ENCODE measurements at regions not wholly inside any gene's neighbourhood (a gene's known extent, or its start where the extent isn't known, plus 50 kb on each side); places are given as distances from the start of the nearest gene placed in this dataset.
"Not testable (repeated sequence)": the region's sequence is repeated elsewhere in the genome, so short reads cannot be mapped to it uniquely, and the experiment has no call there.

DNA sequence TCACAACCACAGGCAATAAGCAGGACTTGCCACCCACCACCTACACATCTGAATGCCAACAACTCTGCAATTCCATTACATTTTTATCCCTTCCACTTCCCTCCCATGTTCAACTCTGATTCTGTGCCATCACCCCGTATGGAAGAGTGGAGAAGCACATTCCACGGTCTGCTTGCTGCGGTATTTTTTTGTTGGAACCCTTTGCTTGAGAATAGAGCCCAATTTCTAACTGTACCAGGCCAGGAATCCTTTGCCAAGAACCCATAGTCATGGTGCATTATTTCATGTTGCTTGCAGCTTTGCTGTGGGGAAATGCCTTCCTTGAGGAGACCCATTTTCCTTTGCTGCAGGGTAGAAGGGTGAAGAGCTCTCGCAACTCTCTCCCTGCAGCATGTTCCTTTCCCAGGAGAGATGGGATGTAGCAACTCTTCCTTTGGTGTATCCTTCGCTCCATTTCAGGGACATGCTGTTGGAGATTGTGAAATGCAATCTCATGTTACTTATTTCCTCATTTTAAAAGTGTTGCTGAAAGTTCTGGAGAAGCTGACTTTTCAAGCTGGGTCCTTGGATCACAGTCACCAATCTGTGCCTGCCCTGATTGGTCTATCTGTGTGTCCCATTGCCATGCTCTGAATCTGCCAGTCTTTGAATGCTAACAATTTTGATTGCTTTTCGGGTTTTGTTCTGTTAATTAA lies 69.8 kb upstream of the STARD13 start:
- no peak for DNase-seq (ENCODE audit: low spot score)
- Histone ChIP-seq H3K4me3 (no peak overlapping the region), H3K27ac (peak overlapping the region; percentile 44 to 66)
- TF ChIP-seq, protein P1, sequence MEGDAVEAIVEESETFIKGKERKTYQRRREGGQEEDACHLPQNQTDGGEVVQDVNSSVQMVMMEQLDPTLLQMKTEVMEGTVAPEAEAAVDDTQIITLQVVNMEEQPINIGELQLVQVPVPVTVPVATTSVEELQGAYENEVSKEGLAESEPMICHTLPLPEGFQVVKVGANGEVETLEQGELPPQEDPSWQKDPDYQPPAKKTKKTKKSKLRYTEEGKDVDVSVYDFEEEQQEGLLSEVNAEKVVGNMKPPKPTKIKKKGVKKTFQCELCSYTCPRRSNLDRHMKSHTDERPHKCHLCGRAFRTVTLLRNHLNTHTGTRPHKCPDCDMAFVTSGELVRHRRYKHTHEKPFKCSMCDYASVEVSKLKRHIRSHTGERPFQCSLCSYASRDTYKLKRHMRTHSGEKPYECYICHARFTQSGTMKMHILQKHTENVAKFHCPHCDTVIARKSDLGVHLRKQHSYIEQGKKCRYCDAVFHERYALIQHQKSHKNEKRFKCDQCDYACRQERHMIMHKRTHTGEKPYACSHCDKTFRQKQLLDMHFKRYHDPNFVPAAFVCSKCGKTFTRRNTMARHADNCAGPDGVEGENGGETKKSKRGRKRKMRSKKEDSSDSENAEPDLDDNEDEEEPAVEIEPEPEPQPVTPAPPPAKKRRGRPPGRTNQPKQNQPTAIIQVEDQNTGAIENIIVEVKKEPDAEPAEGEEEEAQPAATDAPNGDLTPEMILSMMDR (IDR thresholded peaks at IDR 0.05): no peak

DNA sequence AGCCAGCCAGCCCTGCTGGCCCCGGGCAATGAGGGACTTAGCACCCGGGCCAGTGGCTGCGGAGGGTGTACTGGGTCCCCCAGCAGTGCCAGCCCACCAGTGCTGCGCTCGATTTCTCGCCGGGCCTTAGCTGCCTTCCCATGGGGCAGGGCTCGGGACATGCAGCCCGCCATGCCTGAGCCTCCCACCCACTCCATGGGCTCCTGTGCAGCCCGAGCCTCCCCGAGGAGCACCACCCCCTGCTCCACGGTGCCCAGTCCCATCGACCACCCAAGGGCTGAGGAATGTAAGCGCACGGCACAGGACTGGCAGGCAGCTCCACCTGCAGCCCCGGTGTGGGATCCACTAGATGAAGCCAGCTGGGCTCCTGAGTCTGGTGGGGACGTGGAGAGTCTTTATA lies 72.5 kb upstream of the STARD13 start:
- not testable (repeated sequence) for H3K27ac ChIP-seq; DNase-seq (ENCODE audit: low spot score); H3K4me3 ChIP-seq

DNA sequence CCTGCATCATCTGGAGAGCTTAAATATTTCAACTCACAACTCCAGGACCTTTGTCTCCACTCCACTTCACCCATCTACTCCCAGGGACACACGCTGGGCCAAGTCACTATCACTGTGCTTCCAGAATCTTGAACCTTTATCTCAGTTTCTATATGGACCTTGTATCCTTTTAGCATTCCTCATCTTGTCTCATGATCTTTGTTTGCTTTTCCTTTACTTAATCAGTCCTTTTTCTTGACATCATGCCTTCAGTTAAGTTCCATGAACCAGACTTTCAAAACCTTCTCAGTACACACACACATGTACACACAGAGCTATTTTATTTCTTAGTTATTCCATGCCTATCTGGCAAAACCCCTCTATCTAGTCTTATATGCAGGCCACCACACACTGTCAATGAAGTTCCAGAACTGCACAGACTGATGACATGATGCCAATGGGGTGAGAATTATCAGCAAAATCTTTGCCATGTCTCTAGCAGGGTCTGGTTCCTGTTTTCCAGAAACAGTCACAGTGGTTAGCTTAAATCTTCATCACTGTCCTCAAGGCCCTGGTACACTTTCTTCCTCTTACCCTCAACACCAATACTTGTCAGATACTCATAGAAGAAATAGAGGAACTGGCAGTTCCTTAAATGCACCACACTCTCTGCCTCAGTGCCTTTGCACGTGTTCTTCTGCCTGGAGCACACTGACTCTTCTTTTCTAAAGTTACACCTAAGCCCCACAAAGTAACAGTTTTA lies 77.6 kb upstream of the STARD13 start:
- no peak for DNase-seq (ENCODE audit: low spot score)
- Histone ChIP-seq H3K27ac (peak overlapping the region in 1 of 2 donors; percentile 5), H3K4me3 (no peak overlapping the region)
- TF ChIP-seq, protein P1 (IDR thresholded peaks at IDR 0.05): no peak

DNA sequence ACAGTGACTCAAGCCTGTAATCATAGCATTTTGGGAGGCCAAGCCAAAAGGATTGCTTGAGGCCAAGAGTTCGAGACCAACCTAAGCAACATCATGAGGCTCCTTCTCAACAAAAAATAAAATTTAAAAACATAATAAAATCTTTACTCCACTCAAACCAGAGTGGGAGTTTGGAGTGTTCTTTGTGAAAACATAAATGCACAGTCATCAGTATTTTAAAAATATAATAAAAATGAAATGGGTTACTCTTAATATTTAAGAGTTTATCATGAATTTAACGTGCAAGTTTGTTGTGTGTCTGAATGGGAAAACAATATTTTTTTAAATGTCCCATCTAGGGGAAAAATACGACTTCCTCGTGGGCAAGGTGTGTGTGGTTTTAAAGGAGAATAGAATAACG lies 78.6 kb upstream of the STARD13 start:
- no peak overlapping the region for H3K4me3 ChIP-seq
- no peak overlapping the region for H3K27ac ChIP-seq
- TF ChIP-seq, protein P1 (IDR thresholded peaks at IDR 0.05): no peak
- DNase-seq (ENCODE audit: low spot score): no peak

DNA sequence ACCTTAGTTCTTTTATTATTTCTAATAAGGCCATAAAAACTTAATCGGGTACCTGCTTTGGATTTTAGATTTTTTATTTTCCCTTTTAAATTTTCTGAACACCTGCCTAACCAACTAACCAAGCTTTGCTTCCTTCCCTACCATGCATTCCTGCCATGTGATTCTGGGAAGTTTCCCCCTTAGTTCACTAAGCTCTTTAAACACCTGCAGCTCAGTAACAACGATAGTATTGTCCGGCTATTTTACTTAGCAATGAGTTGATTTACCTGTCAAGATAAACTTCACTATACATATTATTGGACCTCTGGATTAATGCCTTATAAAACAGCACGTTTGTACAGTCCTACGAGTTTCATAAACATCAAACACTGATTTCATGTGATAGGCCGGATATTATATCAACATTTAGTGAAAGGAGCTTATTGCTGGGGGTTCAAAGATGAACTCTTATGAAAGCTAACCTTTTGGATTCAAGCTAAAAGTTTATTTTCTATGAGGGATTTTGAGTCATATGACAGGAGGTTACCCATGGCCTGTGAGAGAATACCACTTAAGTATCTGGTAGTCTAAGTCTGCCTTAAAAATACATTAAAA lies 81.0 kb upstream of the STARD13 start:
- no peak overlapping the region for H3K27ac ChIP-seq
- TF ChIP-seq, protein P1 (IDR thresholded peaks at IDR 0.05): no peak
- no peak for DNase-seq (ENCODE audit: low spot score)
- no peak overlapping the region for H3K4me3 ChIP-seq

DNA sequence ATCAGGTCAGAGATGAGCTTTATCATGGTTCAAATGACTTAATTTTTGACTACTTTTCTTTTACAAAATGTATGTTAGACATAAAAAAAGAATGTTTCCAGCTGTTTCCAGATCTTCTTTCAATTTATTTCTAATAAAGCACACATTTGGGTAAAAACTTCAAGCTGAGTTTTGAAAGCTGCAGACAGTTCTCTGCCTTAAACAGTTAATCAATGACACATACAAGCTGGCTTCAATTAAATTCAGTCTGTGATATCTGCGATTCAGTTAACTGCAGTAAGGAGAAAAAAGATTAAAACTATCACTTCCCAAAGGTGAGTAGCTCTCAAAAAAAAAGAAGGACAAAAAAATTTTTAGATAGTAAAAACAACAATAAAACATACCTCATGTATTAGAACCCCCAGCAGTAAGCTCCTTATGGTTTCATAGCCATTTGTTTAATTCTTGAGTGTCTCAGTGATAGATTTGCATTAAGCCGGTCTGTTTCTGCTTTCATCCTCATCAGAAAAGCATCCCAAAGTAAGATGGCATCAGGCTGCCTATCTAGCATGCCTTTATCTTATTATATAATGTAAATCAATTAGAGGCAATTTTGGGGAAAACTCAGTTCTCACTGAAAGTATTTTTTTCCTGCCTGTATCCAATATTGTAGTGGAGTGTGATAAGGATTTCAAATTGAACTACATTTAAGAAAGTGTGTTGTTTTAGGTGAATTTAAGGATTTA lies 81.8 kb upstream of the STARD13 start:
- Histone ChIP-seq H3K4me3 (no peak overlapping the region), H3K27ac (peak overlapping the region in 1 of 2 donors; percentile 22)
- TF ChIP-seq, protein P1 (IDR thresholded peaks at IDR 0.05): no peak
- no peak for DNase-seq (ENCODE audit: low spot score)

DNA sequence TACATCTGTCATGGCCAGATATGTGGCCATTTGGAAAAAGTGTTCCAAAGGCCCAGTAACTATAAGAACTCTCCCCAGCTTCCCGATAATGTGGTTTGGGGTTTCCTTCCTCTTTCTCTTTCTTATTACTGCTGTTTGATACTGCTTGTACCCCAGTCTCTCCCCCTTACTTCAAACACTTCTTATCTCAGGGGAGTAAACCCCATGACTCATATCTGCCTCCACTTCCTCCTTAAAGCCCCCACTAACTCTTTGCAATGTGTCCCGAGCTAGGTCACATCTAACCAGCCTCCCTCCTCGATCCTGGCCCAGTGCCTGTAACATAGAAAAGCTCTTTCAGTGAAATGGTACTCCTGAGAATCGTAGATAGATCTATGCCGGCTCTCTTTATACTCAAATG lies 82.4 kb upstream of the STARD13 start:
- TF ChIP-seq, protein P1 (IDR thresholded peaks at IDR 0.05): no peak
- Histone ChIP-seq H3K27ac (peak overlapping the region in 1 of 2 donors; percentile 28), H3K4me3 (no peak overlapping the region)
- no peak for DNase-seq (ENCODE audit: low spot score)

Measured in coronary artery (tissue), 2 donors.